ENCODE measurements at regions not wholly inside any gene's neighbourhood (a gene's known extent, or its start where the extent isn't known, plus 50 kb on each side); places are given as distances from the start of the nearest gene placed in this dataset.
A peak's percentile ranks its signal among the peaks of the same experiment; 100 is the strongest.

GRCh38 chr6:126182650-126183311 is 157.1 kb upstream of the CENPW start:
- Histone ChIP-seq H3K36me3 (ENCODE audit: control insufficient read depth in 2 of 4, insufficient read depth in 4 of 4, low read length in 3 of 4) (no peaks in the 10 kb centered on the region; a peak in 1 of 8 replicates), H2BK12ac (ENCODE audit: low read depth, low read length) (peak overlapping the region; percentile 80), H3K27ac (ENCODE audit: low read depth, low read length) (peak overlapping the region; percentile 42), H3K4me2 (ENCODE audit: insufficient read depth in 1 of 2, low read depth in 2 of 2, low read length in 2 of 2) (no peak overlapping the region), H3K18ac (ENCODE audit: extremely low read depth, low read length) (peak overlapping the region; percentile 19; the same call in 1 of the 2 replicates), H3K9ac (replicated peaks in 1 of 4; ENCODE audit: extremely low read depth in 1 of 4, low read depth in 3 of 4, low read length in 3 of 4) (no peak overlapping the region; a peak in 1 of 7 replicates), H4K20me1 (replicated peaks in 1 of 2; ENCODE audit: control insufficient read depth in 1 of 2, insufficient read depth in 2 of 2, low read length in 2 of 2) (no peaks in the 10 kb centered on the region), H3K4me1 (replicated peaks in 1 of 4; ENCODE audit: control insufficient read depth in 3 of 4, insufficient read depth in 4 of 4, low read length in 3 of 4) (peaks cover 0 to 12% (median 7%) of the 10 kb centered on the region in 4 experiments; a peak in 5 of 7 replicates), H2BK20ac (ENCODE audit: low read length) (peak overlapping the region; percentile 67; the same call in 1 of the 2 replicates), H3K27me3 (replicated peaks in 1 of 4; ENCODE audit: control insufficient read depth in 3 of 4, extremely low read depth in 1 of 4, insufficient read depth in 3 of 4, low read length in 3 of 4) (no peaks in the 10 kb centered on the region), H4K8ac (ENCODE audit: extremely low read depth, insufficient read depth, low read length) (no peak overlapping the region; the same call in 1 of the 2 replicates), H3K9me3 (ENCODE audit: insufficient read depth in 2 of 2, low read depth in 1 of 2, low read length in 1 of 2) (no peaks in the 10 kb centered on the region), H3K14ac (ENCODE audit: insufficient read length) (no peak overlapping the region), H2AK5ac (ENCODE audit: low read depth, low read length) (peak overlapping the region; percentile 65; the same call in 1 of the 2 replicates), H2BK5ac (ENCODE audit: low read depth, low read length) (0 out of 2 replicates have a peak overlapping the region, but pooled peaks have one; percentile 28), H3K23me2 (ENCODE audit: low read depth, low read length) (no peaks in the 10 kb centered on the region), H3K79me2 (ENCODE audit: control insufficient read depth in 1 of 2, insufficient read depth in 2 of 2, low read length in 2 of 2) (no peaks in the 10 kb centered on the region), H3K79me1 (ENCODE audit: low read depth, low read length) (no peaks in the 10 kb centered on the region), H3K56ac (replicated peaks; ENCODE audit: insufficient read length, low read depth, low read length) (no peak overlapping the region), H3K4me3 (ENCODE audit: extremely low read depth in 1 of 4, insufficient read depth in 2 of 4, low read depth in 3 of 4, low read length in 4 of 4) (no peak overlapping the region), H2BK15ac (ENCODE audit: low read length) (no peak overlapping the region), H4K91ac (replicated peaks; ENCODE audit: insufficient read length, low read length) (peak overlapping the region; percentile 30), H3K23ac (ENCODE audit: insufficient read length) (no peak overlapping the region), H4K5ac (ENCODE audit: insufficient read length, low read depth, low read length) (no peak overlapping the region), H2AFZ (ENCODE audit: low read length) (no peak overlapping the region), H2BK120ac (replicated peaks; ENCODE audit: low read depth, low read length) (no peak overlapping the region), H3K4ac (replicated peaks; ENCODE audit: insufficient read length, low read depth, low read length) (no peak overlapping the region)
- WGBS, 2 experiments (ENCODE audit: extremely low coverage in 1 of 2, insufficient coverage in 1 of 2, insufficient read length in 1 of 2, insufficient replicate concordance in 2 of 2, low coverage in 1 of 2, low lambda C conversion rate in 2 of 2, missing lambda C conversion rate in 1 of 2): 78% methylated on average over 2 of the region's 2 CpGs; no CpG with 5 or more reads in 1 of the 2 experiments
- ChIA-PET CTCF (ENCODE audit: partially characterized antibody) (interaction anchor here (0.8 to 0.9 kb wide), 3 partner anchors 8 to 262 kb away, joined by 3 read pairs; no protein-coding TSS in a partner anchor), POLR2A (ENCODE audit: partially characterized antibody) (interaction anchor here (1.5 kb wide), 1 partner anchor 9 kb away, joined by 3 read pairs; no protein-coding TSS in a partner anchor)
- FAIRE-seq (no peak), DNase-seq (ENCODE audit: low read depth in 1 of 2, low spot score in 2 of 2) (no peak)
- TF ChIP-seq SIX5 (IDR thresholded peaks at IDR 0.05; ENCODE audit: low read depth, low read length) (no peak), BCL11A (IDR thresholded peaks at IDR 0.05; ENCODE audit: low read depth in 2 of 2, low read length in 2 of 2) (no peak), POLR2AphosphoS5 (IDR thresholded peaks at IDR 0.05; ENCODE audit: low read depth, low read length) (no peak), PHF8 (conservative IDR thresholded peaks at IDR 0.05; ENCODE audit: low read depth, low read length) (no peak), TEAD4 (IDR thresholded peaks at IDR 0.05; ENCODE audit: low read depth, low read length) (no peak), CREB1 (IDR thresholded peaks at IDR 0.05) (no peak), EZH2 (IDR thresholded peaks at IDR 0.05; ENCODE audit: low read depth, low read length, severe bottlenecking) (no peak), SUZ12 (IDR thresholded peaks at IDR 0.05; ENCODE audit: low read length) (no peak), HDAC6 (IDR thresholded peaks at IDR 0.05; ENCODE audit: low read depth, low read length) (no peak), SIN3A (conservative IDR thresholded peaks at IDR 0.05 in 1 of 2, IDR thresholded peaks at IDR 0.05 in 1 of 2; ENCODE audit: low read depth in 1 of 2, low read length in 2 of 2) (no peak)
- TF ChIP-seq, protein P1, sequence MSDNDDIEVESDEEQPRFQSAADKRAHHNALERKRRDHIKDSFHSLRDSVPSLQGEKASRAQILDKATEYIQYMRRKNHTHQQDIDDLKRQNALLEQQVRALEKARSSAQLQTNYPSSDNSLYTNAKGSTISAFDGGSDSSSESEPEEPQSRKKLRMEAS (IDR thresholded peaks at IDR 0.05): no peak

Data from H1 (cell line).